Right lobe of liver (tissue), 6 donors: ENCODE measurements at regions not wholly inside any gene's neighbourhood (a gene's known extent, or its start where the extent isn't known, plus 50 kb on each side); places are given as distances from the start of the nearest gene placed in this dataset.
A peak's percentile ranks its signal among the peaks of the same experiment; 100 is the strongest.

ENCODE experiments used
- ATAC-seq, 4 donors: fragments of 200-7000 bp; cut with Tn5 transposase; one replicate each; pipeline ENCODE4 v1.9.1; 2020; ENCODE audit warnings: mild to moderate bottlenecking in 4 of 4, moderate library complexity in 4 of 4
- DNase-seq, 3 donors: peaks; one replicate each; pipeline ENCODE4 v3.0.0-alpha.2; 2020
- H3K27ac ChIP-seq, 3 donors: fragments of 200-600 bp; one replicate each; pipeline ENCODE4 v1.8.0; 2022
- H3K27me3 ChIP-seq, 2 donors: fragments of 200-600 bp; one replicate each; pipeline ENCODE4 v1.8.0; 2022
- H3K36me3 ChIP-seq, 4 donors: fragments of 200-600 bp; sonication (generic) in 1 of 4; one replicate each; pipeline versions ENCODE4 v1.5.1 to v1.8.0; 2017 to 2022; ENCODE audit warnings: control low read depth in 1 of 4
- H3K4me1 ChIP-seq, 4 donors: fragments of 200-600 bp; sonication (generic) in 1 of 4; one replicate each; pipeline versions ENCODE4 v1.5.1 to v1.8.0; 2017 to 2022; ENCODE audit warnings: control low read depth in 1 of 4
- H3K4me3 ChIP-seq, 3 donors: fragments of 200-600 bp; one replicate each; pipeline ENCODE4 v1.8.0; 2022
- H3K9me3 ChIP-seq, 4 donors: fragments of 200-600 bp; sonication (generic) in 1 of 4; one replicate each; pipeline versions ENCODE4 v1.5.1 to v1.8.0; 2017 to 2022; ENCODE audit warnings: control low read depth in 1 of 4
- CTCF ChIP-seq, 4 donors: fragments of 200-600 bp in 3 of 4; fragments of 450-650 bp in 1 of 4; IDR thresholded peaks; one replicate each; pipeline versions ENCODE4 v1.5.1 to v1.8.0; 2016 to 2022; ENCODE audit warnings: antibody characterized with exemption in 4 of 4, mild to moderate bottlenecking in 2 of 4
- POLR2A ChIP-seq: fragments of 450-650 bp; IDR thresholded peaks from one replicate; pipeline ENCODE4 v1.6.1; 2017; ENCODE audit warnings: antibody characterized with exemption, mild to moderate bottlenecking
- WGBS: methylation state at CpG from one replicate; pipeline ENCODE4 v1.1.6; 2018; ENCODE audit warnings: low coverage, low lambda C conversion rate; ENCODE audit not compliant: insufficient coverage; ENCODE audit errors: missing lambda C conversion rate; 5-methylcytosine and 5-hydroxymethylcytosine counted together
- intact Hi-C, 2 donors: fragments of 100-400 bp; cut with DNase I; formaldehyde crosslinking; loops; one replicate each; pipeline versions ENCODE4 v1.11.2 to v1.14.1; 2022
- donor health status: DM: no; HTN: yes; CAD: no.
- donor health status: DM: no; HTN: no; CAD: no.
- donor health status: DM: no; HTN: no; CAD: no.
- donor health status: DM: no; HTN: yes; CAD: no.
- donor health status: DM: no; HTN: yes; CAD: no.

DNA sequence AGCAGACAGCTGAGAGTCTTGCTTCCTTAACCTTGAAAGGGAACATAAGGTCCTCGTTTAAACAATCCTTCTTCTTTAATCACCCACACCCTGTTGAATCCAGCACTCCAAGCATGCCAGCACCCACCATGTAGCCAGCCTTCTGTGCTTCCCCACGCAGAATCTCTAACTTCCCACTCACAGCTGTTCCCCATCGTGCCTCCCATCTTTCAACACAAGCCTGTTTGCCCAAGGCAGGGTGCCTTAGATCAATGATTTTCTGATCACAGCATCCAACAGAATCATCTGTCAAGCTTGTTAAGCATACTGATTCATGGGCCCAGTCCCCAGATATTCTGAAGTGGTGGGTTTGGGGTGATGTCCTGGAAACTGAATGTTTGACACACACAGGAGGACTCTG is 530.8 kb downstream of the SH2D4B start:
- H3K36me3 ChIP-seq: no peaks in the 10 kb centered on the region
- no peak overlapping the region for H3K27ac ChIP-seq
- DNase-seq: no peak
- no peak for TF ChIP-seq CTCF (IDR thresholded peaks at IDR 0.05)
- TF ChIP-seq POLR2A: no peak
- H3K4me1 ChIP-seq: no peaks in the 10 kb centered on the region
- WGBS: 35% methylated on average over 3 of the region's 3 CpGs
- intact Hi-C loops: no loop called here
- H3K4me3 ChIP-seq: no peak overlapping the region
- ATAC-seq: no peak
- no peaks in the 10 kb centered on the region for H3K27me3 ChIP-seq
- H3K9me3 ChIP-seq: no peaks in the 10 kb centered on the region

- H3K36me3 ChIP-seq: no peaks in the 10 kb centered on the region
- no peak overlapping the region for H3K4me3 ChIP-seq
- H3K9me3 ChIP-seq: no peaks in the 10 kb centered on the region
- intact Hi-C loops: no loop called here
- 51% methylated on average over 3 of the region's 3 CpGs for WGBS
- H3K27ac ChIP-seq: no peak overlapping the region
- TF ChIP-seq POLR2A (no peak), CTCF (IDR thresholded peaks at IDR 0.05) (no peak)
- ATAC-seq: no peak
- no peaks in the 10 kb centered on the region for H3K4me1 ChIP-seq
- H3K27me3 ChIP-seq: no peaks in the 10 kb centered on the region
- no peak for DNase-seq
Observed at GRCh38 chr10:81071087-81071796, 533.5 kb downstream of the SH2D4B start.

DNA sequence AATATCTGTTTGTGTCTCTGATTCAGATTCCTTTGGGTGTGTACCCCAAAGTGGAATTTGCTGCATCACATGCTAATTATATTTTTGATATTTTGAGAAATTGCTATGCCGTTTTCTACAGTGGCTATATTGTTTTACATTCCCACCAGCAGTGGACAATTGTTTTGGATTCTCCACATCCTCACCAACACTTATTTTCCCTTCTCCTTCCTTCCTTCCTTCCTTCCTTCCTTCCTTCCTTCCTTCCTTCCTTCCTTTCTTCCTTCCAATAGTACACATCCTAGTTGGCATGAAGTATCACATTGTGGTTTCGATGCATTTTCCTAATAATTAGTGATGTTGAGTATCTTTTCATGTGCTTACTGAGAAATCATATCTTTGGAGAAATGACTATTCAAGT is 535.5 kb downstream of the SH2D4B start:
- TF ChIP-seq CTCF (IDR thresholded peaks at IDR 0.05): no peak
- no peak for TF ChIP-seq POLR2A
- no peaks in the 10 kb centered on the region for H3K4me1 ChIP-seq
- H3K27ac ChIP-seq: no peak overlapping the region
- ATAC-seq: no peak
- no peak for DNase-seq
- H3K4me3 ChIP-seq: no peak overlapping the region
- H3K27me3 ChIP-seq: no peaks in the 10 kb centered on the region
- no peaks in the 10 kb centered on the region for H3K9me3 ChIP-seq
- intact Hi-C loops: no loop called here
- no peaks in the 10 kb centered on the region for H3K36me3 ChIP-seq
- whole genome bisulfite sequencing: 42% methylated on average over 2 of the region's 2 CpGs

GRCh38 chr10:81081887-81082620 is 544.4 kb downstream of the SH2D4B start:
- H3K36me3 ChIP-seq: no peaks in the 10 kb centered on the region
- H3K4me3 ChIP-seq: no peak overlapping the region
- intact Hi-C loops: no loop called here
- H3K4me1 ChIP-seq: no peaks in the 10 kb centered on the region
- H3K27ac ChIP-seq: no peak overlapping the region
- 75% methylated on average over 1 of the region's 3 CpGs for WGBS
- no peaks in the 10 kb centered on the region for H3K27me3 ChIP-seq
- DNase-seq (no peak), ATAC-seq (peak in 1 of 4 donors; percentile 17)
- H3K9me3 ChIP-seq: no peaks in the 10 kb centered on the region
- TF ChIP-seq CTCF (IDR thresholded peaks at IDR 0.05) (peak in 2 of 4 donors; percentile 11), POLR2A (no peak)
